Fibroblast of skin of left biceps (primary cell): ENCODE measurements at regions not wholly inside any gene's neighbourhood (a gene's known extent, or its start where the extent isn't known, plus 50 kb on each side); places are given as distances from the start of the nearest gene placed in this dataset.
"Not testable (repeated sequence)": the region's sequence is repeated elsewhere in the genome, so short reads cannot be mapped to it uniquely, and the experiment has no call there.

ENCODE experiments used
- DNase-seq, 2 experiments: peaks; one replicate each; pipeline ENCODE4 v3.0.0-alpha.2; 2013; ENCODE audit warnings: low read depth in 2 of 2

DNA sequence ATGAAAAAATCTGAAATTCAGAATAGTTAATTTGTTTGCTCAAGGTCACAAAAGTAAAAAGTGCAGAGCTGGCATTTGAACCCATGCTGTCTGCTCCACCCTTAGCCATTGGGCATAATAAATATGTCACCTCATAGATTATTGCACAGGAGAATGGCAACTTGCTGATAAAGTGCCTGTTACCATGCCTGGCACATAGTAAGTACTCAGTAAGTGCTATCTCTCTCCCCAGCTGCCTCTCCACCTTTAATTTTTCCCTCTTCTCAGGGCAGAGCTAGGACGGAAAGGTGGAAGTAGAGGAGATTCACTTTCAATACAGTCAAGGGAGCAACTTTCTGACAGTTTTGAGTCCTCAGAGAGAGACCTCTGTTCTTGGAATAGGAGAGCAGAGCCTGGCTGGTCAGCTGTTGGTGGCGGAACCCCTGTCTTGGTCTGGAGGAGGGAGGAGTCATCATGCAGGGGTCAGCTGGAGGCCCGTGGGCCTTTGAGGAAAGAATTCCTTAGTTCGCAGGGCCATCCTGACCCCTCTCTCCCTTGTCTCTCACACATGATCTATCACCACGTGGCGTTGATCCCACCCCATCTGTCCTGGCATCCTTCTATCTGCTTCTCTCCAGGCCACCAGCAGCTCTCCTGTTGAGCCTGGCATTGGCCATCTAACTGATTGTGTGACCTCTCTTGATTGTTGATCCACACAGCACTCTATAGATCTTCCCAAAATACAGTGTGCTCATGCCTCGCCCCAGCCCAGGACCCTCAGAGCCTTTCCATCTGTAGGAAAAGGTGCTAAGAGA, 149.3 kb downstream of the RPLP1 start:
- no peak for DNase-seq

DNA sequence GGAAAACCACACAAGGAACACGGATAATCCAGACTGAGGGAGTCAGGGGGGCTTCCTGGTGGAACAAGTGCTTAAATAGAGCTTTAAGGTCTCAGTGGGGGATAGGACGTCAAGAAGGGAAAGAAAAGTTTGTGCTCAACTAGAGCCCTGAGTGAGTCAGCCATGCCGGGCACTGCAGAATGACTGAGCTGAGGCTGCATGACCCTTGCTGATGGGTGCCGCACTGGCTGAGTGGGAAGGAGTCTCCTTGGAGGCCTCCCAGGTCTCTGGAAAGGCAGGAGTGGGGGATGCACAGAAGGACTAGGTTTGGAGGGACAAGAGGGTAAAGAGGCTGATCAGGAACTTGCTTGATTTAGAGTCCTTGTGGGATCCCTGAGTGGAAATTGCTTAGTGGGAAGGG, 150.3 kb downstream of the RPLP1 start:
- no peak for DNase-seq

DNA sequence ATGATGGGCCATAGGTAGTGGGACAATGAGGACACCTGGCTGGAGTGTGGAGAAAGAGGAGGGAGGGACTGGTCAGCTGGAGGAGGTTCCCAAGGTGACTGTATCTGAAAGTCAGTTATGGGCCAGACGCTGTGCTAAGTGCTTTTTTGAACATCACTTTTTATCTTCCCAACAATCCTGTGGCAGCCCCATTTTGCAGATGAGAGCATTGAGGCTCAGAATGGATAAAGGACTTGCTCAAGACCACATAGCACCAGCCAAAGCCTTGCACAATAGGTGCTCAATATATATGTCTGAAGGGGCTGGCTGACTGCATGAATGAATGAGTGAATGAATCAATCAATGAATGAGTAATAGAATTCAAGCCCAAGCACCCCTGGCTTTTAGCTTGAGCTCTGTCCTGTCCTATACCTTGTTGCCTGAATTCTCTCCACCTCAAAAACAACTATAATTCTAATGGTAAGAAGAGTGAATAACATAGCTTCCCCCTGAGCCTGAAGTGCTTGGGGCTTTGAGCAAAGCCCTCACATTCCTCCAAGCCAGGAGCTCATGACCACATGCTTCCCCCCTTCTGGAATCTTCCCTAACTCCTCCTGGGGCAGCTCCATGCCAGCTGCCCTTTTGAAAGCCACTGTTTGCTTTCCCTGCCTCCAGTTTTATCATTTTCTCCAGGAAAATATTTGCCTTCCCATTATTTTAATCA, 150.9 kb downstream of the RPLP1 start:
- no peak for DNase-seq

DNA sequence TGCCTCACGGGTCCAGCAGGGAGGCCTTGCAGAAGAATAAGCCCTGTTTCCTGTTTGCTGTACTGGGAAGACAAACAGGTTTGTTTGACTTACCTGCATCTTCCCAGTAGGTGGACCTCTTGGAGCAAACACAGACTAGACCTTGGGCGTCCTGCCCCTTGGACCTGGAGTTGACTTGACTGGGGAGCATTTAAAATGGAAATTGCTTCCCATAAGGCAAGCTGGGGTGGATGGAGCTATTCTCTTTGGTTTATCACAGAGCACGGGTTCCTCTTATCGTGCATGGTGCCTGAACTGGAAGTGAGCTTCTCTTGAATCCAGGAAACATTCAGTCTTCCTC, 151.4 kb downstream of the RPLP1 start:
- DNase-seq = no peak

DNA sequence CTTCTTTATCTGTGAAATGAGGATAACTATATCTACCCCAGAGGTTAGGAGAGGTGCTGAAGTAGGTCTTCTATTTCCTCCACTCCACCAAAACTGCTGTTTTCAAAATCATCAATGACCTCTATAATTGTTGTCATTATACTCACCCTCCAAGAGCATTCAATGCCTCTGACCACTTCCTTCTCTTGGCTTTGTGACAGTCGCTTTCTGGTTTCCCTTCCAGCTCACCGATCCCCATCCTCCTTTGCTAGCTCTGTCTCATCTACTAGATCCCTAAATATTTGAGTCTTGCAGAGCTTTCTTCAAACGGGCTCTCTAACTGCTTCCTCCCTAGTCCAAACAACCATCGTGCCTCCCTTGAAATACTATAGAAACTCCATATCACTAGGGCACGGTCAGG, 153.5 kb downstream of the RPLP1 start:
- DNase-seq = no peak

DNA sequence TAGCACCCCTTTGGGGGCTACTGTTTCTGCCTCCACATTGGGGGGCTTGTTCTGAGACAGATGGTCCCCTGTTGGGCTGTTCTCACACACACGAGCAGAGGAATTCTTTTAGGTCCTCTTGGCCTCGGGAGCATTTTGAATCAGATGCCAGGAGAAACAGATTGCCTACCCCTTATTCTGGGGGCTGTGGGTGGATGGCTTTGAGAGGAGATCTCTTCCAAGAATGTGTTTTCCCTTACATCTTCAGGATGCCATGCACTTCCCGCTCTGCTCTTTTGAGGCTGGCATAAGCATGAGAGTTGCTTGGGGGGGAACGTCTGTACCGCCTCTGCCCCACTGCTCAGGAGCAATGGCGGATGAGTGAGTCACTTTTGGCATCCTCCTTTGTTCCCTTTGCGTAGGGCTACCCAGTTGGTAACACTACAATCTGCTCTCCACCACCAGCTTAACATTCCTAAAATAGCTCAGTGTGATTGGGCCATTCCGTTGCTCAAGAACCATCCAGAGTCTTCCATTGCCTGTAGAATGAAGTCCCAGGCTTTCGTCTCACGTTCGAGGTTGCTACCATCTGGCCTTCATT, 154.4 kb downstream of the RPLP1 start:
- no peak for DNase-seq

DNA sequence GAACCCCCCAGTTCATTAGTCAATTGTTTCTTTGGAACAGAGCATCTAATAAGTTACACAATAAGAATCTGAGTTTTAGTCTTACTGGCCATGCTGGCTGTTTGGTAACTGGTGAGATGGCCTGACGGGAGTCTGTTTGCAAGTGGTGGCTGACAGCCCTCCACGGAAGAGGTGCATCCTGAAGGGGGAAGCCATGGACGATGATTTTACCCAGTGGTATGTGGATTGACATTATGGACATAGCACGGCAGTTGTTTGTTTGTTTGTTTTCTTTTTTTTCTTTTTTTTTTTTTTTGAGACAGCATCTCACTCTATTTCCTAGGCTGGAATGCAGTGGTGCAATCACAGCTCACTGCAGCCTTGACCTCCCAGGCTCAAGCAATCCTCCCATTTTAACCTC, 156.0 kb downstream of the RPLP1 start:
- DNase-seq = no peak

DNA sequence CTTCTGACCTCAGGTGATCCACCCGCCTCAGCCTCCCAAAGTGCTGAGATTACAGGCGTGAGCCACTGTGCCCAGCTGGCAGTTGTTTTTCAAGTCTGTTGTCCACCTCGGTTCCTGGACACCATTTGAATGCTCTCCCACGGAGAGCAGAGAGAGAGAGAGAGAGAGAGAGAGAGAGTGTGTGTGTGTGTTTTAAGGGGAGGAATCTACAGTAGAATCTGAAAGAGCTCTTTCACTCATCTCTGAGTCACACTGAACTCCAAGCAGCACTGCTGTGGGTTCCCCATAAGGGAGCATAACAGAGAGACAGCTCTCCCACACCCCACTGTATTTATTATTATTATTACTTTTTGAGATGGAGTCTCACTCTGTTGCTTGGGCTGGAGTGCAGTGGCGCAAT, 156.6 kb downstream of the RPLP1 start:
- DNase-seq = no peak

DNA sequence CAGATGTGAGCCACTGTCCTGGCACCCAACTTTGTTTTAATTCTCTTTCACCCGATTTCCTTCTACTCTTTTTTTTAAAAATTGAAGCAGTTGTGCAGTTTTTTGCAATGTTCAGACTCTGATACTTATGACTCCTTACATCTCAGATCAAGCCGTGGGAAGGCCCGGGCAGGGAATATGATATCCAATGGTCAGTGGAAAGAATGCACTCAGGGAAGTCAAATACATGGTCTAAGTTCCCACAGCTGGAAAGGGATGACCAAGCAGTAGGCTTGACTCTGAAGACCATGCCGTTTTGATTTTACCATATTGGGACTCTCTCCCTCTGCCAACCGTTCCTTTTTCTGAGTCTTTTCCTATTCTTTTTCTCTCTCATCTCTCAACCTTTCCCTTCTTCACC, 157.2 kb downstream of the RPLP1 start:
- DNase-seq = no peak

DNA sequence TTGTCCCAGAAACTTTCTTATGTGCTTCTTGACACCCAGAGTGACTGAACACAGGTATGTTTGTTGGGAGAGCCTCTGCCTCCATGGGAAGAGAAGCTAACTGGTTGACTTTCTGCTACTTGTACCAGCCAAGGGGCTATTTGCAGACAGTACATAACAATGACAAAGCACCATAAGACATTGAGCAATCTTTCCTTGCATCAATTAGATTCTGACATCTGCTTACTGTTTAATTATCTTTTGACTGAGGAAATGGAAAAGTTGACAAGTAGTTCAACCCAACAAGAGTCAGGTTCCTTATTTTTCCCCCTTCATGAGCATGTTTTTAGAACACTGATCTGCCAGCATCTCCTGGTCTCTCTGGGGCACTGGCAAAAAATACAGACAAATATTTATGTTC, 157.7 kb downstream of the RPLP1 start:
- DNase-seq = no peak

DNA sequence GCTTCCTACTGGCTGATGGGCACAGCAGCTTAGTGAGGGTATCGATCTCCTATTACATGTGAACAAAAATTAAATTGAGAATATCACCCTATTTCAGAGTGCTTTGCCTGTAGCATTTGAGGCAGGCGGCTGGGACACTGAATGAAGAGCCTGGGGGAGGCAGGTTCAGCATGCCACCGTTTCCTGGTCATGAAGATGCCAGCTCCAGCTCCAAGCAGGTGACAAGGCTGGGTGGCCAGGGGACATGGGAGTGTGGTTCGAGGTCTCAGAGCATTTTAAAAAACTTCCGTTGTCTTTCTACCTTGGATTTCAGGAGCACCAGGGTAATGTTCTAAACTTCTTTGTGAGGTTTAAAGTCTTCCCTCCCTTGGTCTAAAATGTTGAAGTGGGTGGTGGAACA, 158.2 kb downstream of the RPLP1 start:
- no peak for DNase-seq

DNA sequence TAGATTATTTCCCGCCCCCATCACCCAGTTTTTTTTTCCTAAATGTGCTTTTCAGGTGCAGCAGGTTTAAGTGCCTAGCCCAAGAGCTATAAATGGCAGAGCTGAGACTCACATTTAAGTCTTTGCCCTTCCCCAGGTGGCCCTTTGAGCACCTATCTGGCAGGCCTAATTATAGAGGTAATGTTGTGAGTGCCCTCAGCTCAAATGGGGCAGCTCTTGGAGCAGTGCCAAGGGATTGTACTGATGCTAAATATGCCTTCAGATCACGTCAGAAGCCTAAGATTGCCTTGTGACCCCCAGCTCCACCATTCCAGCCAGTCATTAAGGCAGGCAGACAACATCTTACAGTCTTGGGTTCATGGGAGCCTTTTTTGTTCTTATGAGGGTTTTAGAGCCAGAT, 159.5 kb downstream of the RPLP1 start:
- no peak for DNase-seq

DNA sequence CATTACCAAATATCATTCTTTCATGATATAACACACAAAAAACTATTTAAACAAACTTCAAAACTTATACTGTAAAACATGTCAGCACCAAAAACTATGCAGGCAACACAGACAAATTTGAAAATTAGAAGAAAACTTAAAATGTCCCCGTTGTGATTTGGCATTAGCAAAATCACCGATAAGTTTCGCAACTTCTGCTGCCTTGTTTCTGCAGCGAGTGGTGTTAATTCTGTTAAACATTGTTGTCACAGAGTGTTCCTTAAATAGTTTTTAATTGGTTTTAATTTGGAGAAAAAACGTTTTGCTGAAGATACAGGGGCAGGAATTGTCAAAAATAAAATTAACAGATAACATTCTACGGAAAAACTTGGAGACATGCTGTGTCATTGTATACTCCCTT, 160.6 kb downstream of the RPLP1 start:
- no peak for DNase-seq

DNA sequence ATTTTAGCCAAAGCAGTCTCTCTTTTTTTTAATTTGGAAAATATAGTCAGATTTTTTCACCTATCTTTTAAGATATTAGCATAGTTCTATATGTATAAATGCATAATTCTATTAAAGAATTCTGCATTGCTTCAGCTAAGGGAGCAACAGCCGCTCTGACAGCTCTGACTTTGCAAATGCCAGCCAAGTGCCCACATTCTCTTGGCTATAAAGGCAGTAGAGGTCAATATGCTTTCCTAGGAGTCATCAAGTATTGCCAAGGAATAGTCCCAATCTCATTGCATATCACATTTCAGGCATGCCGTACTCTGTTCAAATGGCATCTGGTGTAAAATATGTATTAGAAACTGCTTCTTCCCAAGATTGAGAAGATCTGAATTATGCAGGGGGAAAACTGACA, 161.4 kb downstream of the RPLP1 start:
- DNase-seq = no peak

DNA sequence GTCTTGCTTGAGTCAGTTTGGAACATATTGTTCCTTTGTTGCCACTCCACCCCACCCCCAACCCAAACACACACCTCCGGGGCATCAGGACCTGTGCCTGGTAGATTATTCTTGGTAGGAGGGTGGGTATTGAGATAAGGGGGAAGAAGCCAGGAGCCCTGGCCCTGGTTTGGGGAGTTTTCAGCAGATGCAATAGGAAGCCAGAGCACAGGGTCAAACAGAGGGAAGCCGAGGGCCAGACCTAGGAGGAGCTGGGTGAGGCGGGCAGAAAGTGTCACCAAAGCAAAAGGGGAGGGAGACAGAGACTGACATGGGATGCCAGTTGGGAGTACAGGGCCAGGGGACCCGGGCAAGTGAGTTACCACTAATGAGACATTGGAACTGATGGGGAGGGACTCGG, 163.1 kb downstream of the RPLP1 start:
- no peak for DNase-seq

DNA sequence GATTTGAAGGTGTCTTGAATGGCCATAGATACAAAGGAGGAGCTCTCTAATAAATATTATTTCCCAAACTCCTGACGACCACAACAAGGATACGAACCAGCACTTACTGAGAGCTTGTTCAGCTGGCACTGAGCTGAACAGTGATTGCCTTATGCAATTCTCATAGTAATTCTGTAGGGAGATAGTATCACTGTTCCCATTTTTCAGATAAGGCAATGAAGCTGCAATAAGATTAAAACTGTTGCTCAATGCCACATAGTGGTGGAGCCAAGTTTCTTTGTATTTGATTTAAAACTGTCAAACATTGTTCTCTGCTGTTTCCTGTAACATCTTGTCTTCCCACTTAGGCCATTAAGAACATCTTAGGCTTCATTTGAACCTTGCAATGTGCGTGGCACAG, 163.9 kb downstream of the RPLP1 start:
- DNase-seq = no peak

DNA sequence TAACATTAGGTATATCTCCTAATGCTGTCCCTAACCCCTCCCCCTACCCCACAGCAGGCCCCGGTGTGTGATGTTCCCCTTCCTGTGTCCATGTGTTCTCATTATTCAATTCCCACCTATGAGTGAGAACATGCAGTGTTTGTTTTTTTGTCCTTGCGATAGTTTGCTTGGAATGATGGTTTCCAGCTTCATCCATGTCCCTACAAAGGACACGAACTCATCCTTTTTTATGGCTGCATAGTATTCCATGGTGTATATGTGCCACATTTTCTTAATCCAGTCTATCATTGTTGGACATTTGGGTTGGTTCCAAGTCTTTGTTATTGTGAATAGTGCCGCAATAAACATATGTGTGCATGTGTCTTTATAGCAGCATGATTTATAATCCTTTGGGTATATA, 164.5 kb downstream of the RPLP1 start:
- DNase-seq = not testable (repeated sequence)

DNA sequence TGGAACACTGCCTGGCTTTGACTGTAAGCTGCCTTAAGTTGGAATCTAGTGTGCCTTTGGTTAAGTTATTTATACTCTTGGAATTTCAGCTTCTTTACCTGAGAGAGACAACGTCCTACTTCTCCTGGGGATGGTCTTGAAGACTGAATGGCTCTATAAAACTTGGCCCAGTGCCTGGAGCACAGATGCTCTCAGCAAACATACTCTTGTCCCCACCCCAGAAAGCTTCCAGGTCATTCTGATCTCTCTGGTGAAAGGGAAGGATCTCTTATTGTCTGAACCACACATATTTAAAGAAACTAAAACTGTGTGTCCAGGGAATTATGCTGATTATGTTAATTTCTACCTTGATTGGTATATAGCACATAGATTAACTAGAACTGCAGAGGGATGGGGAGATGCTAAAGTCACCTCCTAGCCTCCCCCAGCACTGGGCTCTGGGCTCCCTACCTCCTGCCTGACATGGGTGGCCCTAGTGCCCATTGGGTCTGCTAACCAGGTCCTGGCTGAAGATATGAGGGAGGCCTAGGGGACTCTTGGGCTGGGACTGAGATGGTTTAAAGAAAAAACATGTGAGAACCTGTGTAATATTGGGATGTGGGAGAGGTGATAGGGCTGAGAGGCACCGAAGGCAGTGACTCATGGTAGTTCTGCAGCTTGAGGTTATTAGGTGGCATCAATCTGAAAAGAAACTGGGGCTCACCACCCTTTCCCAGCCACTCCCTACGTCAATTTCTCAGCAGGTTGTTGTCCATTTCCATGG, 171.0 kb downstream of the RPLP1 start:
- no peak for DNase-seq

DNA sequence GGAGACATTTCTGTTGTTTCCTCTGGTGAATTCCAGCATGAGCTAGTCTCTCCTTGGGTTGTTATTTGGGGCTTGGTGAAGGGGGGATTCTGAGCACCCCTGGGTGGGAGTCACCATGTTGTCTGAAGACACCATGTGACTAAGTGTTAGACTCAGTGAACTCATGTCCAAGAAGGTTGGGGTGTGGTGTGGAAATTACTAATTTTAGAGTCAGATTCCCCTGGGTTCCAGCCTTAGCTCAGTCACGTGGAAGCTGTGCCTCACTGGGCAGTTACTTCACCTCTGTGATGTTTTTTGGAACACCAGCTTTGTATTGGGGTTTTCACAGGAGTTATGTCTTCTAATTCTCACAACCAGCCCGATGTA, 171.5 kb downstream of the RPLP1 start:
- DNase-seq = no peak

DNA sequence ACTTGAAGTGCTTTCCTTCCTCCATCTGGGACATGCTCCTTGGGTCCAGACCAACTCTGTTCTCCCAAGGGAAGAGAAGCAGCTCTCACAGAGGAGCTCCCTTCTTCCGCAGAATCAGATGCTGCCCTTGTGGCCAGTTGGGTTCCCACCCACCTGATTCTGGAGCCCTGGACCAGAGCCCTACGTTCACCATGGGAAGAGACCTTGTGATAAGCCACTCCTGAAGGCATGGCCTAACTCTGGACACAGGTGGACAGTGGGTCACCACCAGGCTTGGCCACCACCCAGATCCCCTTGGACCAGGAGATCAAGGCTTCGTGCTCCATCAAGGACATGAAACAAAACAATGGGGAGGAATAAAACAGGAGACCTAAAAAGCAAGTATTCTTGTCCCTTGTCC, 172.2 kb downstream of the RPLP1 start:
- DNase-seq = no peak

DNA sequence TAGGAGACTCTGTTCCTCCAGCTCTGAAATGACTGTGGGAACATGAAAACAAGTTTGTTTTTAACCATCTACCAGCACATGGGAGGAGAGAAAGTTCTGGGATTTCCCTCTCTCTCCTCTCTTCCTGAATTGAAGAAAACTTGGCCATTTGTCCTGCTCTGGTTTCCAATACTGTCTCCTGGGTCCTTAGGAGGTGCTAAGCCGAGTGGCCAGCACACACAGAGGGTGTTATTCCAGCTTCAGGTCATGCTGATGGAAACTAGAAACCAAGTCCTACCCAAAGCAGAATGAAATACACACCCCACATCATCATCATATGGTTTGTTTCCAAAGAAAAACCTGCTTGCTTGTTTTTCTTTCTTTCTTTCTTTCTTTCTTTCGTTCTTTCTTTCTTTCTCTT, 172.7 kb downstream of the RPLP1 start:
- no peak for DNase-seq
